ENCODE measurements at regions not wholly inside any gene's neighbourhood (a gene's known extent, or its start where the extent isn't known, plus 50 kb on each side); places are given as distances from the start of the nearest gene placed in this dataset.

DNA sequence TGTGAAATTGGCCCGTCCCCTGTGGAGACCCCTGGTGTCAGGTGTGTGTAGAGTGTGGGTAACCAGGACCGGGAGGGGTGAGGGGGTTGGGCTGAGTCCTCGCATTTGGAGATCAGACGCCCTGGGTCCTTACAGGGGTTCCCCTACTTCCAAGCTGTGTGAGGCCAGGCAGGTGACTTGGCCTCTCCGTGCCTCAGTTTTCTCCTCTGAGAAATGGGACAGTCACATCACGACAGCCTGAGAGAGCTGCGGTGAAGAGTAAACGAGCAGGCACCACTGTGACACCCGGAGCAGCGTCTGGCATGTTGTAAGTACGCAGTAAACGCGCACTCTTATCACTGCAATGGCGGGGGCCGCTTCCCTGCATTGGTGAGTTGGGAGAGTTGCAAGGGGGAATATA, 152.5 kb upstream of the CIBAR2 start:
- Histone ChIP-seq H3K27me3 (ENCODE audit: control insufficient read depth, insufficient read depth, low read length) (no peaks in the 10 kb centered on the region), H2BK120ac (ENCODE audit: low read depth, low read length) (no peak overlapping the region), H3K36me3 (ENCODE audit: control insufficient read depth, insufficient read depth, low read length) (no peaks in the 10 kb centered on the region), H3K4me3 (ENCODE audit: insufficient read depth, low read depth, low read length) (no peak overlapping the region), H3K4me1 (ENCODE audit: control insufficient read depth, insufficient read depth, low read length) (no peaks in the 10 kb centered on the region), H3K9ac (ENCODE audit: low read depth, low read length) (no peak overlapping the region), H2AK9ac (replicated peaks; ENCODE audit: low read depth, low read length, poor library complexity) (no peak overlapping the region), H2AFZ (replicated peaks; ENCODE audit: low read length, poor library complexity) (no peak overlapping the region), H4K91ac (ENCODE audit: insufficient read depth, low read depth, low read length) (no peak overlapping the region), H3K27ac (ENCODE audit: insufficient read depth, low read length) (no peak overlapping the region), H2BK20ac (ENCODE audit: low read depth, low read length) (no peak overlapping the region), H4K8ac (ENCODE audit: low read depth in 2 of 2, low read length in 2 of 2) (no peak overlapping the region), H2BK15ac (ENCODE audit: low read depth, low read length) (no peak overlapping the region), H3K18ac (ENCODE audit: low read depth, low read length) (no peak overlapping the region), H3K56ac (ENCODE audit: extremely low read depth, insufficient read depth, low read length) (no peak overlapping the region), H3K9me1 (ENCODE audit: insufficient read depth, low read length) (no peaks in the 10 kb centered on the region), H3K4ac (ENCODE audit: low read depth, low read length) (no peak overlapping the region), H3K9me3 (ENCODE audit: control insufficient read depth, insufficient read depth, low read length) (no peaks in the 10 kb centered on the region), H3K79me1 (ENCODE audit: low read depth in 1 of 2, low read length in 2 of 2) (peaks cover 22 to 78% of the 10 kb centered on the region in 2 experiments), H3K4me2 (ENCODE audit: low read depth, low read length) (no peak overlapping the region), H3K14ac (replicated peaks; ENCODE audit: low read depth, low read length) (no peak overlapping the region), H4K20me1 (ENCODE audit: insufficient read depth, low read length) (peaks cover 95% of the 10 kb centered on the region), H4K5ac (ENCODE audit: low read depth, low read length) (no peak overlapping the region), H3K23ac (ENCODE audit: low read depth, low read length) (no peak overlapping the region), H2AK5ac (ENCODE audit: low read depth, low read length) (no peak overlapping the region), H2BK5ac (ENCODE audit: low read depth, low read length, poor library complexity, severe bottlenecking) (no peak overlapping the region)
- CTCF ChIA-PET, result no interaction called here
- WGBS, 2 experiments (ENCODE audit: extremely low coverage in 2 of 2, insufficient read length in 1 of 2), result 89% methylated on average over 9 of the region's 15 CpGs; no CpG with 5 or more reads in 1 of the 2 experiments
- TF ChIP-seq, protein P1, sequence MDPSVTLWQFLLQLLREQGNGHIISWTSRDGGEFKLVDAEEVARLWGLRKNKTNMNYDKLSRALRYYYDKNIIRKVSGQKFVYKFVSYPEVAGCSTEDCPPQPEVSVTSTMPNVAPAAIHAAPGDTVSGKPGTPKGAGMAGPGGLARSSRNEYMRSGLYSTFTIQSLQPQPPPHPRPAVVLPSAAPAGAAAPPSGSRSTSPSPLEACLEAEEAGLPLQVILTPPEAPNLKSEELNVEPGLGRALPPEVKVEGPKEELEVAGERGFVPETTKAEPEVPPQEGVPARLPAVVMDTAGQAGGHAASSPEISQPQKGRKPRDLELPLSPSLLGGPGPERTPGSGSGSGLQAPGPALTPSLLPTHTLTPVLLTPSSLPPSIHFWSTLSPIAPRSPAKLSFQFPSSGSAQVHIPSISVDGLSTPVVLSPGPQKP (IDR thresholded peaks at IDR 0.05; ENCODE audit: borderline replicate concordance, low read depth, low read length), result no peak
- intact Hi-C loops (cut with micrococcal nuclease) (no loop called here), dilution Hi-C loops (cut with HindIII; ENCODE audit: low sequenced_read_pairs, unreplicated experiment) (no loop called here), in situ Hi-C loops (cut with MboI; ENCODE audit: low sequenced_read_pairs) (no loop called here)
- DNase-seq (no peak), ATAC-seq (ENCODE audit: low read depth) (no peak)
- no TSS peak for BruUV-seq (replicated peaks)
- POLR2A ChIA-PET (ENCODE audit: unreplicated experiment), result no interaction called here

Data from IMR-90 (cell line).